ENCODE measurements at regions not wholly inside any gene's neighbourhood (a gene's known extent, or its start where the extent isn't known, plus 50 kb on each side); places are given as distances from the start of the nearest gene placed in this dataset.

GRCh38 chr14:101109981-101110728 lies 206.6 kb upstream of the RTL1 start:
- intact Hi-C loops (cut with micrococcal nuclease): no loop called here
- H3K4me1 Mint-ChIP-seq (ENCODE audit: low read depth): no peaks in the 10 kb centered on the region
- H3K36me3 Mint-ChIP-seq (ENCODE audit: low read depth): no peaks in the 10 kb centered on the region
- H3K27me3 Mint-ChIP-seq (ENCODE audit: insufficient read depth): peaks cover 2% of the 10 kb centered on the region
- no peak for DNase-seq (ENCODE audit: low spot score)
- no peak overlapping the region for H3K27ac Mint-ChIP-seq
- no peaks in the 10 kb centered on the region for H3K9me3 Mint-ChIP-seq
- no peak overlapping the region for H3K4me3 Mint-ChIP-seq

GRCh38 chr14:101110729-101111619 lies 207.5 kb upstream of the RTL1 start:
- H3K9me3 Mint-ChIP-seq: no peaks in the 10 kb centered on the region
- no peaks in the 10 kb centered on the region for H3K4me1 Mint-ChIP-seq (ENCODE audit: low read depth)
- intact Hi-C loops (cut with micrococcal nuclease): no loop called here
- no peaks in the 10 kb centered on the region for H3K36me3 Mint-ChIP-seq (ENCODE audit: low read depth)
- no peak for DNase-seq (ENCODE audit: low spot score)
- H3K4me3 Mint-ChIP-seq: no peak overlapping the region
- peaks cover 2% of the 10 kb centered on the region for H3K27me3 Mint-ChIP-seq (ENCODE audit: insufficient read depth)
- no peak overlapping the region for H3K27ac Mint-ChIP-seq

- no peak overlapping the region for H3K4me3 Mint-ChIP-seq
- no peaks in the 10 kb centered on the region for H3K36me3 Mint-ChIP-seq (ENCODE audit: low read depth)
- peaks cover 2% of the 10 kb centered on the region for H3K27me3 Mint-ChIP-seq (ENCODE audit: insufficient read depth)
- intact Hi-C loops (cut with micrococcal nuclease): no loop called here
- DNase-seq (ENCODE audit: low spot score): no peak
- no peaks in the 10 kb centered on the region for H3K9me3 Mint-ChIP-seq
- H3K4me1 Mint-ChIP-seq (ENCODE audit: low read depth): no peaks in the 10 kb centered on the region
- H3K27ac Mint-ChIP-seq: no peak overlapping the region
These were observed 208.2 kb upstream of the RTL1 start for GRCh38 chr14:101111620-101112290.

- no peak overlapping the region for H3K27ac Mint-ChIP-seq
- no peak for DNase-seq (ENCODE audit: low spot score)
- no peaks in the 10 kb centered on the region for H3K9me3 Mint-ChIP-seq
- H3K27me3 Mint-ChIP-seq (ENCODE audit: insufficient read depth): no peaks in the 10 kb centered on the region
- no peak overlapping the region for H3K4me3 Mint-ChIP-seq
- no peaks in the 10 kb centered on the region for H3K36me3 Mint-ChIP-seq (ENCODE audit: low read depth)
- intact Hi-C loops (cut with micrococcal nuclease): no loop called here
- H3K4me1 Mint-ChIP-seq (ENCODE audit: low read depth): no peaks in the 10 kb centered on the region
These were observed 209.0 kb upstream of the RTL1 start for GRCh38 chr14:101112351-101113107.

GRCh38 chr14:101113108-101113612 lies 209.6 kb upstream of the RTL1 start:
- H3K4me1 Mint-ChIP-seq (ENCODE audit: low read depth): no peaks in the 10 kb centered on the region
- no peaks in the 10 kb centered on the region for H3K27me3 Mint-ChIP-seq (ENCODE audit: insufficient read depth)
- no peaks in the 10 kb centered on the region for H3K36me3 Mint-ChIP-seq (ENCODE audit: low read depth)
- DNase-seq (ENCODE audit: low spot score): no peak
- intact Hi-C loops (cut with micrococcal nuclease): no loop called here
- H3K4me3 Mint-ChIP-seq: no peak overlapping the region
- no peaks in the 10 kb centered on the region for H3K9me3 Mint-ChIP-seq
- no peak overlapping the region for H3K27ac Mint-ChIP-seq

- no peaks in the 10 kb centered on the region for H3K36me3 Mint-ChIP-seq (ENCODE audit: low read depth)
- H3K27me3 Mint-ChIP-seq (ENCODE audit: insufficient read depth): peaks cover 6% of the 10 kb centered on the region
- H3K4me3 Mint-ChIP-seq: no peak overlapping the region
- no peaks in the 10 kb centered on the region for H3K9me3 Mint-ChIP-seq
- H3K27ac Mint-ChIP-seq: no peak overlapping the region
- no peak for DNase-seq (ENCODE audit: low spot score)
- intact Hi-C loops (cut with micrococcal nuclease): no loop called here
- H3K4me1 Mint-ChIP-seq (ENCODE audit: low read depth): no peaks in the 10 kb centered on the region
These were observed 210.6 kb upstream of the RTL1 start for GRCh38 chr14:101113835-101114725.

GRCh38 chr14:101114726-101115515 lies 211.4 kb upstream of the RTL1 start:
- DNase-seq (ENCODE audit: low spot score): no peak
- Mint-ChIP-seq H3K27ac (no peak overlapping the region), H3K36me3 (ENCODE audit: low read depth) (no peaks in the 10 kb centered on the region), H3K4me1 (ENCODE audit: low read depth) (no peaks in the 10 kb centered on the region), H3K9me3 (no peaks in the 10 kb centered on the region), H3K27me3 (ENCODE audit: insufficient read depth) (peaks cover 10% of the 10 kb centered on the region), H3K4me3 (no peak overlapping the region)
- intact Hi-C loops (cut with micrococcal nuclease): no loop called here

- no peak overlapping the region for H3K4me3 Mint-ChIP-seq
These were observed 212.1 kb upstream of the RTL1 start for GRCh38 chr14:101115652-101116051.

GRCh38 chr14:101116065-101116464 lies 212.5 kb upstream of the RTL1 start:
- Mint-ChIP-seq H3K4me3 (no peak overlapping the region), H3K4me1 (ENCODE audit: low read depth) (peaks cover 4% of the 10 kb centered on the region), H3K9me3 (no peaks in the 10 kb centered on the region), H3K27ac (no peak overlapping the region), H3K36me3 (ENCODE audit: low read depth) (no peaks in the 10 kb centered on the region), H3K27me3 (ENCODE audit: insufficient read depth) (peaks cover 11% of the 10 kb centered on the region)
- intact Hi-C loops (cut with micrococcal nuclease): no loop called here
- DNase-seq (ENCODE audit: low spot score): no peak

More at GRCh38 chr14:101115652-101116051, 212.1 kb upstream of the RTL1 start:
- no peak for DNase-seq (ENCODE audit: low spot score)
- Mint-ChIP-seq H3K4me1 (ENCODE audit: low read depth) (no peaks in the 10 kb centered on the region), H3K9me3 (no peaks in the 10 kb centered on the region), H3K27ac (no peak overlapping the region), H3K27me3 (ENCODE audit: insufficient read depth) (peaks cover 11% of the 10 kb centered on the region), H3K36me3 (ENCODE audit: low read depth) (no peaks in the 10 kb centered on the region)
- intact Hi-C loops (cut with micrococcal nuclease): no loop called here

- peaks cover 9% of the 10 kb centered on the region for H3K4me1 Mint-ChIP-seq (ENCODE audit: low read depth)
- DNase-seq (ENCODE audit: low spot score): no peak
- H3K27ac Mint-ChIP-seq: no peak overlapping the region
- no peaks in the 10 kb centered on the region for H3K36me3 Mint-ChIP-seq (ENCODE audit: low read depth)
- intact Hi-C loops (cut with micrococcal nuclease): no loop called here
- no peaks in the 10 kb centered on the region for H3K9me3 Mint-ChIP-seq
- H3K27me3 Mint-ChIP-seq (ENCODE audit: insufficient read depth): peaks cover 11% of the 10 kb centered on the region
- no peak overlapping the region for H3K4me3 Mint-ChIP-seq
These were observed 213.1 kb upstream of the RTL1 start for GRCh38 chr14:101116486-101117130.

- Mint-ChIP-seq H3K36me3 (ENCODE audit: low read depth) (no peaks in the 10 kb centered on the region), H3K4me1 (ENCODE audit: low read depth) (peaks cover 10% of the 10 kb centered on the region), H3K27ac (no peak overlapping the region)
These were observed 214.0 kb upstream of the RTL1 start for GRCh38 chr14:101117543-101117942.

More at GRCh38 chr14:101117543-101117942, 214.0 kb upstream of the RTL1 start:
- no peak for DNase-seq (ENCODE audit: low spot score)
- H3K27me3 Mint-ChIP-seq (ENCODE audit: insufficient read depth): peaks cover 11% of the 10 kb centered on the region
- H3K4me3 Mint-ChIP-seq: no peak overlapping the region
- no peaks in the 10 kb centered on the region for H3K9me3 Mint-ChIP-seq
- intact Hi-C loops (cut with micrococcal nuclease): no loop called here

Measured in activated T-helper 1 cell treated with anti-CD3 and anti-CD28 coated beads, Interleukin-12 subunit alpha, Interleukin-12 subunit beta, Interleukin-2, Interleukin-4 antibody, amounts not matched to agents 30 ng/mL and 10 ng/mL and 1 ng/mL, durations not matched to agents 14 hours and 24 hours and 36 hours (primary cell).